ENCODE measurements at regions not wholly inside any gene's neighbourhood (a gene's known extent, or its start where the extent isn't known, plus 50 kb on each side); places are given as distances from the start of the nearest gene placed in this dataset.
"Not testable (repeated sequence)": the region's sequence is repeated elsewhere in the genome, so short reads cannot be mapped to it uniquely, and the experiment has no call there.

GRCh38 chr10:56222237-56222636, 138.8 kb downstream of the ZWINT start:
- intact Hi-C loops (cut with micrococcal nuclease): no loop called here
- Histone ChIP-seq H3K4me1 (no peaks in the 10 kb centered on the region), H3K4me3 (no peak overlapping the region), H3K27me3 (ENCODE audit: low read depth) (no peaks in the 10 kb centered on the region), H3K36me3 (no peaks in the 10 kb centered on the region), H3K9me3 (replicated peaks) (no peaks in the 10 kb centered on the region), H3K27ac (replicated peaks) (no peak overlapping the region)
- no peak for TF ChIP-seq CTCF (IDR thresholded peaks at IDR 0.05; ENCODE audit: borderline replicate concordance)
- DNase-seq: no peak

GRCh38 chr10:56212951-56213350, 148.1 kb downstream of the ZWINT start:
- TF ChIP-seq CTCF (IDR thresholded peaks at IDR 0.05; ENCODE audit: borderline replicate concordance): no peak
- intact Hi-C loops (cut with micrococcal nuclease): no loop called here
- H3K36me3 ChIP-seq: no peaks in the 10 kb centered on the region
- no peak for DNase-seq
- no peak overlapping the region for H3K4me3 ChIP-seq
- no peak overlapping the region for H3K27ac ChIP-seq (replicated peaks)
- no peaks in the 10 kb centered on the region for H3K9me3 ChIP-seq (replicated peaks)
- H3K27me3 ChIP-seq (ENCODE audit: low read depth): no peaks in the 10 kb centered on the region
- no peaks in the 10 kb centered on the region for H3K4me1 ChIP-seq

DNA sequence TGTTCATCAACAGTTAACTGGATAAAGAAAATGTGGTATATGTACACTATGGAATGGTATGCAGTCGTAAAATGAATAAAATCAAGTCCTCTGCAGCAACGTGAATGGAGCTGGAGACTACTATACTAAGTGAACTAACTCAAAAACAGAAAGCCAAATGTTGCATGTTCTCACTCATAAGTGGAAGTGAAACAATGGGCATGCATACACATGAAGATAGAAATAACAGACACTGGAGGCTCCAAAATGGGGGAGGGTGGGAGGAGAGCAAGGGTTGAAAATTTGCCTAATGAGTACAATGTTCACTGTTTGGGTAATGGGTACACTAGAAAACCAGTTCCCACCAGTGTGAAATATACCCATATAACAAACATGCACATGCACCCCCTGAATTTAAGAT, 179.5 kb downstream of the ZWINT start:
- Histone ChIP-seq H3K4me3 (no peak overlapping the region), H3K27me3 (ENCODE audit: low read depth) (no peaks in the 10 kb centered on the region), H3K9me3 (replicated peaks) (no peaks in the 10 kb centered on the region), H3K36me3 (no peaks in the 10 kb centered on the region), H3K4me1 (peaks cover 3% of the 10 kb centered on the region), H3K27ac (replicated peaks) (no peak overlapping the region)
- no peak for DNase-seq
- intact Hi-C loops (cut with micrococcal nuclease): no loop called here
- no peak for TF ChIP-seq CTCF (IDR thresholded peaks at IDR 0.05; ENCODE audit: borderline replicate concordance)

DNA sequence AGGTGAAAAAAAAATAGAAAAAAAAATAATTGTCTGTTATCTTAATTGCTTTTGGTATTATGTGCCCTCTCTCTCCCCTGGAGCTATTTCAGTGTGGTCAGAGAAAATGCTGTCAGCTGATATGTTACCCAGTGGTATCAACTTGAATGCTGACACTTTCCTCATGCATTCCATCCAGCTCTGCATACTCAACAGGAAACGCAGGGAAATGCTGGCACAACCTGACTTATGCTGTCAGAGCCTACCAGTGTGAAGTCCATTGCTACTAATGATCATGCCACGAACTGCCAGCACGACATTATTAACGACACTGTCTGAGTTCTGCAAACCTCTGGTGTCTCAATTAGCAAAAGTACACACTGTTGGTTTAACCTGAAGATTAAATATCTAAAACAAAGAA, 182.8 kb downstream of the ZWINT start:
- Histone ChIP-seq H3K4me1 (peaks cover 8% of the 10 kb centered on the region), H3K4me3 (no peak overlapping the region), H3K27me3 (ENCODE audit: low read depth) (no peaks in the 10 kb centered on the region), H3K9me3 (replicated peaks) (no peaks in the 10 kb centered on the region), H3K27ac (replicated peaks) (peak overlapping the region; percentile 79), H3K36me3 (no peaks in the 10 kb centered on the region)
- DNase-seq: peak; percentile 38
- no peak for TF ChIP-seq CTCF (IDR thresholded peaks at IDR 0.05; ENCODE audit: borderline replicate concordance)
- intact Hi-C loops (cut with micrococcal nuclease): no loop called here

DNA sequence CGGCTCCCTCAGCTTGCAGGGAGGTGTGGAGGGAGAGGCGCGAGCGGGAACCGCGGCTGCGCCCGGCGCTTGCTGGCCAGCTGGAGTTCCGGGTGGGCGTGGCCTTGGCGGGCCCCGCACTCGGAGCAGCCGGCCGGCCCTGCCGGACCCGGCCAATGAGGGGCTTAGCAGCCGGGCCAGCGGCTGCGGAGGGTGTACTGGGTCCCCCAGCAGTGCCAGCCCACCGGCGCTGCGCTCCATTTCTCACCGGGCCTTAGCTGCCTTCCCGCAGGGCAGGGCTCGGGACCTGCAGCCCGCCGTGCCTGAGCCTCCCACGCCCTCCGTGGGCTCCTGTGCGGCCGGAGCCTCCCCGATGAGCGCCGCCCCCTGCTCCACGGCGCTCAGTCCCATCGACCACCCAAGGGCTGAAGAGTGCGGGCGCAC, 206.0 kb downstream of the ZWINT start:
- intact Hi-C loops (cut with micrococcal nuclease); H3K27me3 ChIP-seq (ENCODE audit: low read depth); H3K27ac ChIP-seq (replicated peaks); DNase-seq; H3K4me3 ChIP-seq; H3K36me3 ChIP-seq; H3K4me1 ChIP-seq: not testable (repeated sequence)
- H3K9me3 ChIP-seq (replicated peaks): peaks cover 22% of the 10 kb centered on the region

DNA sequence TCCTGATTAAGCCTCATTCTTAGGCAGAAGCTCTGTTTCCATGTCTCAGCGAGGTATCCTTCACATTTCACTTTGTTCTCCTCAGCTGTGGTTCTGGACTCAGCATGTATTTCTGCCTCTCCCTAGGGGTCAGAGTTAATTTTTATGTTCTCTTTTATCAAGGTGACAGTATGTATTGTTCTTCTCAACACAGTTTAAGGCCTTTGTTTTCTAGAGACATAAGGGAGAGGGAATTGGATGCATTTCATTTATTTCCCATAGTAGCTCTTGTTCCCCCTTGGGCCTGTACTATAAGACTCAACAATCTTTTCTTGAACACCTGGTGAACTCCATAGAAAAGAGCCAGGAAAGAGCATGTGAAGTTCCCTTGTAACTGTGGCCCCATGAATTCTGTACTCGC, 214.3 kb downstream of the ZWINT start:
- H3K4me1 ChIP-seq: no peaks in the 10 kb centered on the region
- no peak for TF ChIP-seq CTCF (IDR thresholded peaks at IDR 0.05; ENCODE audit: borderline replicate concordance)
- no peak overlapping the region for H3K27ac ChIP-seq (replicated peaks)
- no peaks in the 10 kb centered on the region for H3K36me3 ChIP-seq
- H3K27me3 ChIP-seq (ENCODE audit: low read depth): no peaks in the 10 kb centered on the region
- intact Hi-C loops (cut with micrococcal nuclease): no loop called here
- H3K4me3 ChIP-seq: no peak overlapping the region
- DNase-seq: no peak
- H3K9me3 ChIP-seq (replicated peaks): peaks cover 10% of the 10 kb centered on the region
